SH-SY5Y (cell line): ENCODE measurements at regions not wholly inside any gene's neighbourhood (a gene's known extent, or its start where the extent isn't known, plus 50 kb on each side); places are given as distances from the start of the nearest gene placed in this dataset.

Experiments used
- GATA2 ChIP-seq: IDR thresholded peaks from 2 replicates; pipeline ENCODE4 v1.6.1; 2011; ENCODE audit warnings: mild to moderate bottlenecking, low read depth, low read length
- GATA3 ChIP-seq: IDR thresholded peaks from 2 replicates; pipeline ENCODE4 v1.6.1; 2011; ENCODE audit warnings: low read depth, mild to moderate bottlenecking, low read length, moderate library complexity

DNA sequence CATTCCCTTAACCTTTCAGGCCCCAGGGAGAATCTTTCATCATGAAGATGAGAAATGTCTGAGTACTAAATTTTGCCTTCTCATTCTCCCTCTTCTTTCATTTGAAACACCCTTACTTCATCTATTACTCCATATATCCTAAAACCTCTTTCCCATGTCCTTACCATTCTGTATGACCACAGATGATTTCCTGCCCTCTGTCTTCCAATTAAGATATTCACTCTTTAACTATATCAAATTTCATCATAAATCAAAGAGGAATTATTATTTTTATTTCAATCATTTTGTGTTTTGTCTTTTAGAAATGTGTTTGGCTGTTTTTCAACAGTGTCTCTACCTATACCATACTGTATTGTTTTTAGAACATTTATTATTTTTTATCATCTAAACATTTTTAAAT lies 964.9 kb upstream of the KLHL29 start:
- TF ChIP-seq GATA3 (no peak), GATA2 (no peak)
